ENCODE measurements at regions not wholly inside any gene's neighbourhood (a gene's known extent, or its start where the extent isn't known, plus 50 kb on each side); places are given as distances from the start of the nearest gene placed in this dataset.

- TF ChIP-seq EP300 (IDR thresholded peaks at IDR 0.05), result no peak
- TF ChIP-seq POLR2AphosphoS5 (IDR thresholded peaks at IDR 0.05), result no peak
- no peak for TF ChIP-seq CTCF (IDR thresholded peaks at IDR 0.05)
Measured at GRCh38 chr1:101150670-101151069, 86.1 kb upstream of the S1PR1 start.

All from esophagus muscularis mucosa (tissue), 4 donors.